Stomach (tissue), 4 donors: ENCODE measurements at regions not wholly inside any gene's neighbourhood (a gene's known extent, or its start where the extent isn't known, plus 50 kb on each side); places are given as distances from the start of the nearest gene placed in this dataset.

Source experiments
- CTCF ChIP-seq, 7 experiments: fragments of 450-650 bp in 4 of 7; fragments of 200-600 bp in 3 of 7; sonication (generic) in 3 of 7; IDR thresholded peaks; one replicate each; pipeline ENCODE4 v1.5.1; 2016 to 2019; ENCODE audit warnings: antibody characterized with exemption in 7 of 7, control low read depth in 2 of 7, mild to moderate bottlenecking in 1 of 7
- EP300 ChIP-seq: sonication (generic); formaldehyde crosslinking; IDR thresholded peaks from one replicate; pipeline ENCODE4 v1.6.1; 2017; ENCODE audit warnings: antibody characterized with exemption
- POLR2A ChIP-seq, 4 donors: fragments of 450-650 bp; IDR thresholded peaks; one replicate each; pipeline ENCODE4 v1.6.1; 2016; ENCODE audit warnings: antibody characterized with exemption in 4 of 4, control low read depth in 2 of 4, mild to moderate bottlenecking in 1 of 4, moderate library complexity in 1 of 4
- POLR2AphosphoS5 ChIP-seq, 3 donors: sonication (generic); formaldehyde crosslinking; IDR thresholded peaks; one replicate each; pipeline ENCODE4 v1.6.1; 2016; ENCODE audit warnings: antibody characterized with exemption in 3 of 3

- no peak for TF ChIP-seq POLR2AphosphoS5 (IDR thresholded peaks at IDR 0.05)
- no peak for TF ChIP-seq CTCF (IDR thresholded peaks at IDR 0.05)
- TF ChIP-seq POLR2A (IDR thresholded peaks at IDR 0.05), result no peak
- TF ChIP-seq EP300, result no peak
Measured at GRCh38 chr2:222790932-222791331, 69.9 kb upstream of the ACSL3 start.
